CD4-positive, alpha-beta T cell treated with Interleukin-4 for 1 hour (primary cell): ENCODE measurements at regions not wholly inside any gene's neighbourhood (a gene's known extent, or its start where the extent isn't known, plus 50 kb on each side); places are given as distances from the start of the nearest gene placed in this dataset.
"Not testable (repeated sequence)": the region's sequence is repeated elsewhere in the genome, so short reads cannot be mapped to it uniquely, and the experiment has no call there.

ENCODE experiments used
- DNase-seq, 2 donors: peaks; one replicate each; pipeline ENCODE4 v3.0.0-alpha.2; 2020 to 2022

DNA sequence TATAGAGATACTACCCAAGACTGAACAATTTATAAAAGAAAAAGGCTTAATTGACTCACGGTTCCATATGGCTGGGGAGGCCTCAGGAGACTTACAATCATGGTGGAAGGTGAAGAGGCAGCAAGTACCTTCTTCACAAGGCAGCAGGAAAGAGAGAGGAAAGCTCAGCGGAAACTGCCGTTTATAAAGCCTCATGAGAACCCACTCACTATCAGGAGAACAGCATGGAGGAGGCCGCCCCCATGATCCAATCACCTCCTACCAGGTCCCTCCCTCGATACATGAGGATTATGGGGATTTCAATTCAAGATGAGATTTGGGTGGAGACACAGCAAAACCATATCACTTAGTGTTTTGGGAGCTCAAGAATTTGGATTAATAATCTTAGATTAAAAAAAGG lies 240.2 kb downstream of the UACA start:
- DNase-seq, result no peak

DNA sequence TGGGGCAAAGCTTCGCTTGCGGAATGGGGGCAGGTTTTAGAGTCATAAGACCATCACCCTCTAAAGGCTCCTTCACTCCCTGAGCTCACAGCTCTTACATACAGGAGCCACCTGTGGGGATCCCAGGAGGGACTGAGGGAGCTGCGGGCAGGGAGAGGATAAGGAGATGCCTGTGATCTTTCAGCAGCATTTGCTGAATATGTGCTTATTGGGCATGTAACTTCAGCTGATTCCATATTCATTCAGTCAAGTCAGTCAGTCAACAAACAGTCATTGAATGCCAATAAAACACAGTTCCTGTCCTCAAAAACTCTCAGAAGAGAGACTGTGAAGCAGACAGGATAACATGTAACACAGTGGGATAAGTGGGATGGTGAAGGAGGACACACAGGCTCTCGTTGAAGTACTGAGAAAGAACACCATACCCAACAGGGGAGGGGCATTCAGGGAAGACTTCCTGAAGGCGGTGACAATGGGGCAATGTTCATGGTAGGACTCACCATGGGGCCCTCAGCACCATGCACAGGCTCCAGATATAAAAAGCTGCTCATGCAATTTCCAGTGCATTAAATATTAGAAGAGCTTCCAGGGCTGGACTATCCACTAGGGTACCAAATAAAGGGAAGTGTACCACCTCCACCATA lies 240.9 kb downstream of the UACA start:
- no peak for DNase-seq

- DNase-seq, result no peak
Observed at GRCh38 chr15:70521576-70522322, 241.6 kb downstream of the UACA start.

DNA sequence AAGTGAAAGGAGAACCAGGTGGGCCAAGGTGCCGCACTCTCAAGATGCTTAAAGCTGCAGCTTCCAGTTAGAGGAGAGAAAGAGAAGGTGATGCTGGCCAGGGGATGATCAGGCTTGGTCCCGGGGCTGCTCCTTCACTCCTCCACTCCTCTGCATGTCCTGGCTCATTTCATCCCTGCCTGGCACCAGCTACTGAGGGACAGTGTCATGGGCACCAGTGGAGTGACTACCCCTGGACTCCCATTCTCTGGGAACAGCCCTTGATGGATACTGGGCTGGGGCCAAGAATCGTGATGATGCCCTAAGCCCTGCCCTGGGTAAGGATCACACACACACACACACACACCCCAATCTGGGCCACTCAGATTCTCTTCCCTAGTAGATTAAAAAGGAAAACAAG lies 243.7 kb downstream of the UACA start:
- no peak for DNase-seq

GRCh38 chr15:70519004-70519365 lies 244.4 kb downstream of the UACA start:
- DNase-seq, result no peak

DNA sequence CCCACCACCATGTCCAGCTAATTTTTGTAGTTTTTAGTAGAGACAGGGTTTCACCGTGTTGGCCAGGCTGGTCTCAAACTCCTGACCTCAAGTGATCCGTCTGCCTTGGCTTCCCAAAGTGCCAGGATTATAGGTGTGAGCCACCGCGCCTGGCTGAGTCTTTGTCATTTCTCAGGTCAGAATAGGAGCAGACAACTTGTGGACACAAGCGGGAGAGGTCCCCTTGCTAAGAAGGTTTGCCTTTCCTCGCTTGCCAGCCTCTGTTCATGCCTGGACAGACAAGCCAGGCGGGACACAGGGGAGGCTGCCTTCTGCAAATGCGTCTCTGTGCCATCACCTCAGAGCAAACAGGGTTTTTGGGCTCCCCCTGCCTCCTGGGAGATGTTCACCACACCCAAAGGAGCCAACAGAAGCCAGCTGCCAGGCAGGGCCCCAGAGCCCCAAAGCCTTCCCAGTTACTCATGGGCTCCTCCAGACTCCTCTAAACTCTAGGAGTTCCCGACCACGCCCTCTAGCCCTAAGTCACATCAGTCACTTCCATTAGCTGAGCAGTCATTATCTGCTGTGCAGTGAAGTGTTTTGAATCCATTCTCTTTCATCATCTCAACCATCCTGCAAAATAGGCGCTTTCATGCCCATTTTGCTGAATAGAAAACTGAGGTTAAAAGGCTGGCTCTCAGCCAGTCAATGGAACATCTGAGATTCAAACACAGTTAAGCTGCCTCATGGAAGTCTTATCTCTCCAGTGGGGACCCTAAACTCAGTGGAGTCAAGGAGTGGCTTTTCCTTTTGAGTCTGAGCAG lies 245.0 kb downstream of the UACA start:
- DNase-seq, result no peak

- DNase-seq, result no peak
Observed at GRCh38 chr15:70517194-70517590, 246.2 kb downstream of the UACA start.

- no peak for DNase-seq
Observed at GRCh38 chr15:70516408-70517193, 246.8 kb downstream of the UACA start.

- no peak for DNase-seq
Observed at GRCh38 chr15:70514251-70514650, 249.1 kb downstream of the UACA start.

DNA sequence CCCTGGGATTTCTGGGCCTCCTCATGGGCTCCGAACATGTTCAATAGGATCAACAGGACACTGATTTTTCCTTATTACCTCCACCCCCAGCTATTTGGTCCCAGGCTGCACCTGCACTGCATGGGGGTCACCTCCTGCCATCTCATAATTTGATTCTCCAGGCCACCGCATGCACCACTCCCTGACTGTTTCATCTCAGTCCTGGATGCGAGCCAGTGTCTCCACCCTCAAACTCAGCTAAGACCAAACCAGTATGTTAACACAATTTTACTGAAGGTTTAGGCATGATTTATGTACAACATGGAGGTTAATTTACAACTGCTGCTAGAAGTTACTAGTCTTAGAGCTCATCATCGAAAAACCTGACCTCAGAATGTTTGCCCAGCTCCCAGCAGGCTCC lies 249.5 kb downstream of the UACA start:
- no peak for DNase-seq

- DNase-seq, result peak; percentile 66 to 72
Observed at GRCh38 chr15:70512772-70513362, 250.5 kb downstream of the UACA start.

DNA sequence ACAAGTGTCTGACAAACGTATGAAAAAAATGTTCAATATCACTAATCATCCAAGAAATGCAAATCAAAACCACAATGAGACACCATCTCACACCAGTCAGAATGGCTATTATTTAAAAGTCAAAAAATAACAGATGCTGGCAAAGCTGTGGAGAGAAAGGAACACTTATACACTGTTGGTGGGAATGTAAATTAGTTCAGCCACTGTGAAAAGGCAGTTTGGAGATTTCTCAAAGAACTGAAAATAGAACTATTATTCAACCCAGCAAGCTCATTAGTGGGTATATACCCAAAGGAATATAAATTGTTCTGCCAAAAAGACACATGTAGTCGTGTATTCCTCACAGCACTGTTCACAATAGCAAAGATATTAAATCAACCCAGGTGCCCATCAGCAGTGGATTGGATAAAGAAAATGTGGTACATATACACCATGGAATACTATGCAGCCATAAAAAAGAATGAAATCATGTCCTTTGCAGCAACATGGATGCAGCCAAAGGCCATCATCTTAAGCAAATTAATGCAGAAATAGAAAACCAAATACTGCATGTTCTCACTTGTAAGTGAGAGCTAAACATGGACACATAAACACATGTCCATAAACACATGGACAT lies 251.3 kb downstream of the UACA start:
- DNase-seq, result not testable (repeated sequence)

DNA sequence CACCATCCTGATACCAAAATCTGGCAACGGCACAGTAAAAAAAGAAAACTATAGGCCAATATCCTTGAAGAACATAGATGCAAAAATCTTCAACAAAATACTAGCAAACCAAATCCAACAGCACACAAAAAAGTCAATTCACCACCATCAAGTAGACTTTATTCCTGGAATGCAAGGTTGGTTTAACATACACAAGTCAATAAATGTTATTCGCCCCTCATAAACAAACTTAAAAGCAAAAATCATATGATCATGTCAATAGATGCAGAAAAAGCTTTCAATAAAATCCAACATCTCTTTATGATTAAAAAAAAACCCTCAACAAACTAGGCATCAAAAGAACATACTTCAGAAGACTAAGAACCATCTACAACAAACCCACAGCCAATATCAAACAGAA lies 252.9 kb downstream of the UACA start:
- no peak for DNase-seq

GRCh38 chr15:70509731-70510143 lies 253.6 kb downstream of the UACA start:
- no peak for DNase-seq

GRCh38 chr15:70509282-70509662 lies 254.1 kb downstream of the UACA start:
- peak; percentile 39 to 60 for DNase-seq

DNA sequence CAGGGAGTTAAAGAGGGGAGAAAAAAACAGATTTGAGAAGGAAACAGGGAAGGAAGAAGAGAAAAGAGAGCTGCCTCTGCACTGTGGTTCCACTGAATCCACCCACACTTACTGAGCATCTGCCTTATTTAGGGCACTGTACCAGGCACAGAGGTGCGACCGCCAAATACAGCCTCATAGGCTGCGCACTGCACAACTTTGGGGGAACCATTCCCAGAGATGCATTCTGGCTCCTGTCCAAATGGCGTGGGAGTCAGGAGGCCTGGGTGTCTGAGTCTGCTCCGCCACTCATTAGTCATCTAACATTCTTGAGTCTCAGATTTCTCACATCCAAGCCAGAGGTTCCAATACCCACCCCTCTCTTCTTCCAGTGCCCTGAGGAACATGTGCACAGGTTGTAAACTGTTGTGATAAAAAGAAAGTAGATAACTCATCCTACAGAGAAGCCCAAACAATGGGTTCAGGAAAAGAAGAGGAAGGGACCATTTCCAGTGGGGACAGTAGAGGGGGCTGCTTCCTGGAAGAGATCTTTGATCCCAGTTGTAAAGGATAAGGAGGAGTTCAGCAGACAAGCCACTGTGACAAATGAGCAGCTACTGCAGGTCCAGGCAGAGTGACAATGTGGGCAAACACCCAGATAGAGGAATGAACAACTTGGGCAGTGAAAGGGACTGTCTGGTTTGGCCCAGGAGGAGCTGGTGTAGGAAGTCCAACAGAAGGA lies 254.6 kb downstream of the UACA start:
- DNase-seq, result peak in 1 of 2 donors; percentile 33

GRCh38 chr15:70507772-70508371 lies 255.5 kb downstream of the UACA start:
- DNase-seq, result peak; percentile 33 to 82

- no peak for DNase-seq
Observed at GRCh38 chr15:70505936-70506912, 257.1 kb downstream of the UACA start.

GRCh38 chr15:70505411-70505919 lies 257.9 kb downstream of the UACA start:
- peak in 1 of 2 donors; percentile 43 for DNase-seq

DNA sequence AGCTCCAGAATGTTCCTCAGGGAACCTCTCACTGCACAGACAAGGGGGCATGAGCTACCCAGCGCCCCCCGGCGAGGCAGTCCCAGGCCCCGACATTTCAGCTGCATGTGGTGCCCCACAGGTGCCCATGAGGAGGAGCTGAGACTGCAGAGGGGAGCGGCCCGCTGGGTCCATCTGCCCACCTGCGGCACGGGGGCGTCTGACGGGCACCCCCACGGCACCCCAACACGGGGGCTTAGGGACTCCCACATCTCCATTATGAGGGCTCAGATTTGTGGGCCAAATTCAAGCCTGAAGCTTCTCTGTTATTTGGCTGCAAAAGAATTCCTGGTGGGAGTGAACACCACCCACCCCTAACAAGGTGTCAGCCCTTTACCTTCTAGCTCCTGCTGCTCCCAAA lies 258.4 kb downstream of the UACA start:
- no peak for DNase-seq
